IMR-90 (cell line): ENCODE measurements at regions not wholly inside any gene's neighbourhood (a gene's known extent, or its start where the extent isn't known, plus 50 kb on each side); places are given as distances from the start of the nearest gene placed in this dataset.

ENCODE experiments used
- ATAC-seq: fragments of 200-7000 bp; cut with Tn5 transposase; 2 replicates; pipeline ENCODE4 v1.9.1; 2020; ENCODE audit warnings: low read depth, mild to moderate bottlenecking, moderate library complexity
- BruUV-seq: library from RNA; stranded (reverse); fragments of 400-500 nt; replicated peaks from 2 replicates; lab custom pipeline; 2021; lab: Mats Ljungman, UMichigan
- CTCF ChIA-PET: fragments of 300-600 bp; formaldehyde crosslinking; extraction: SDS; loops from one replicate; lab custom pipeline; 2021; ENCODE audit warnings: antibody characterized with exemption; lab: Yijun Ruan, JAX
- POLR2A ChIA-PET: fragments of 300-600 bp; sonication (Branson Sonifier 250); formaldehyde crosslinking; loops from one replicate; lab custom pipeline; 2022; ENCODE audit warnings: antibody characterized with exemption; ENCODE audit not compliant: unreplicated experiment; lab: Charles Lee
- DNase-seq: peaks from one replicate; pipeline ENCODE4 v3.0.0; 2013
- H2AFZ ChIP-seq: replicated peaks from 2 replicates; pipeline ENCODE3; 2013; ENCODE audit warnings: low read length, mild to moderate bottlenecking; ENCODE audit not compliant: poor library complexity
- H2AK5ac ChIP-seq: 2 replicates; pipeline ENCODE4 v1.6.1; 2013; ENCODE audit warnings: low read depth, low read length, inconsistent platforms
- H2AK9ac ChIP-seq: replicated peaks from 2 replicates; pipeline ENCODE3; 2013; ENCODE audit warnings: mild to moderate bottlenecking, low read depth, low read length, moderate library complexity; ENCODE audit not compliant: poor library complexity
- H2BK120ac ChIP-seq: 2 replicates; pipeline ENCODE4 v1.6.1; 2013; ENCODE audit warnings: low read depth, low read length, inconsistent platforms
- H2BK15ac ChIP-seq: 3 replicates; pipeline ENCODE4 v1.6.1; 2013; ENCODE audit warnings: low read depth, low read length, inconsistent platforms
- H2BK20ac ChIP-seq: 2 replicates; pipeline ENCODE4 v1.6.1; 2013; ENCODE audit warnings: low read depth, mild to moderate bottlenecking, inconsistent platforms, low read length, moderate library complexity
- H2BK5ac ChIP-seq: 2 replicates; pipeline ENCODE4 v1.6.1; 2013; ENCODE audit warnings: mild to moderate bottlenecking, low read depth, low read length, inconsistent platforms; ENCODE audit not compliant: poor library complexity, severe bottlenecking
- H3K14ac ChIP-seq: replicated peaks from 2 replicates; pipeline ENCODE4 v1.6.1; 2013; ENCODE audit warnings: low read depth, low read length, inconsistent platforms
- H3K18ac ChIP-seq: 2 replicates; pipeline ENCODE4 v1.6.1; 2013; ENCODE audit warnings: low read depth, low read length, control low read depth
- H3K23ac ChIP-seq: 2 replicates; pipeline ENCODE4 v1.6.1; 2013; ENCODE audit warnings: low read depth, low read length, inconsistent platforms
- H3K27ac ChIP-seq: 2 replicates; pipeline ENCODE4 v1.5.1; 2013; ENCODE audit warnings: mild to moderate bottlenecking, control low read depth, low read length; ENCODE audit not compliant: insufficient read depth
- H3K27me3 ChIP-seq: 2 replicates; pipeline ENCODE4 v1.6.1; 2013; ENCODE audit warnings: low read length; ENCODE audit not compliant: control insufficient read depth, insufficient read depth
- H3K36me3 ChIP-seq: 2 replicates; pipeline ENCODE4 v1.6.1; 2013; ENCODE audit warnings: low read length, mixed read lengths; ENCODE audit not compliant: control insufficient read depth, insufficient read depth
- H3K4ac ChIP-seq: 2 replicates; pipeline ENCODE4 v1.6.1; 2013; ENCODE audit warnings: low read depth, low read length, inconsistent platforms
- H3K4me1 ChIP-seq: 2 replicates; pipeline ENCODE4 v1.6.1; 2013; ENCODE audit warnings: low read length, mixed read lengths; ENCODE audit not compliant: control insufficient read depth, insufficient read depth
- H3K4me2 ChIP-seq: 2 replicates; pipeline ENCODE4 v1.6.1; 2013; ENCODE audit warnings: low read depth, mild to moderate bottlenecking, control low read depth, low read length, moderate library complexity
- H3K4me3 ChIP-seq: 2 replicates; pipeline ENCODE4 v1.5.1; 2013; ENCODE audit warnings: low read depth, mild to moderate bottlenecking, control low read depth, low read length, moderate library complexity; ENCODE audit not compliant: insufficient read depth
- H3K56ac ChIP-seq: 2 replicates; pipeline ENCODE4 v1.6.1; 2013; ENCODE audit warnings: low read length, inconsistent platforms; ENCODE audit not compliant: insufficient read depth; ENCODE audit errors: extremely low read depth
- H3K79me1 ChIP-seq, 2 experiments: 2 replicates each; pipeline ENCODE4 v1.6.1; 2013; ENCODE audit warnings: low read length in 2 of 2, inconsistent platforms in 1 of 2, low read depth in 1 of 2
- H3K9ac ChIP-seq: 2 replicates; pipeline ENCODE4 v1.6.1; 2013; ENCODE audit warnings: low read depth, low read length, control low read depth
- H3K9me1 ChIP-seq: 2 replicates; pipeline ENCODE4 v1.6.1; 2013; ENCODE audit warnings: low read length, inconsistent platforms; ENCODE audit not compliant: insufficient read depth
- H3K9me3 ChIP-seq: 2 replicates; pipeline ENCODE4 v1.6.1; 2013; ENCODE audit warnings: low read length; ENCODE audit not compliant: control insufficient read depth, insufficient read depth
- H4K20me1 ChIP-seq: 2 replicates; pipeline ENCODE4 v1.6.1; 2013; ENCODE audit warnings: low read length, inconsistent platforms; ENCODE audit not compliant: insufficient read depth
- H4K5ac ChIP-seq: 2 replicates; pipeline ENCODE4 v1.6.1; 2013; ENCODE audit warnings: mild to moderate bottlenecking, low read depth, low read length, control low read depth
- H4K8ac ChIP-seq, 2 experiments: 2 replicates each; pipeline ENCODE4 v1.6.1; 2013; ENCODE audit warnings: low read depth in 2 of 2, low read length in 2 of 2, control low read depth in 1 of 2, inconsistent platforms in 1 of 2
- H4K91ac ChIP-seq: 2 replicates; pipeline ENCODE4 v1.6.1; 2013; ENCODE audit warnings: low read depth, low read length, inconsistent platforms; ENCODE audit not compliant: insufficient read depth
- BHLHE40 ChIP-seq: fragments of 150-350 bp; IDR thresholded peaks from 2 replicates; pipeline ENCODE4 v1.6.1; 2016; ENCODE audit warnings: mild to moderate bottlenecking, low read depth, low read length
- CHD1 ChIP-seq: IDR thresholded peaks from 2 replicates; pipeline ENCODE4 v1.6.1; 2012; ENCODE audit warnings: low read depth, low read length, improper control_type of control experiment
- CTCF ChIP-seq: conservative IDR thresholded peaks from 2 replicates; pipeline ENCODE4 v1.5.1; 2012; ENCODE audit warnings: mild to moderate bottlenecking, low read depth, low read length, improper control_type of control experiment
- FOS ChIP-seq: fragments of 150-350 bp; IDR thresholded peaks from 2 replicates; pipeline ENCODE4 v1.6.1; 2016; ENCODE audit warnings: low read depth, low read length
- MAZ ChIP-seq: IDR thresholded peaks from 2 replicates; pipeline ENCODE4 v1.6.1; 2012; ENCODE audit warnings: low read depth, mild to moderate bottlenecking, low read length, improper control_type of control experiment, moderate library complexity, borderline replicate concordance
- MXI1 ChIP-seq: IDR thresholded peaks from 2 replicates; pipeline ENCODE4 v1.6.1; 2012; ENCODE audit warnings: low read depth, mild to moderate bottlenecking, low read length, moderate library complexity, borderline replicate concordance
- NFE2L2 ChIP-seq: fragments of 150-350 bp; IDR thresholded peaks from 2 replicates; pipeline ENCODE4 v1.6.1; 2016; ENCODE audit warnings: low read depth, mild to moderate bottlenecking, low read length
- RCOR1 ChIP-seq: IDR thresholded peaks from 2 replicates; pipeline ENCODE4 v1.6.1; 2012; ENCODE audit warnings: mild to moderate bottlenecking, low read length, improper control_type of control experiment; ENCODE audit not compliant: insufficient replicate concordance
- RFX5 ChIP-seq: IDR thresholded peaks from 2 replicates; pipeline ENCODE4 v1.8.0; 2012; ENCODE audit warnings: low read depth, mild to moderate bottlenecking, low read length, moderate library complexity
- SMC3 ChIP-seq: fragments of 150-350 bp; IDR thresholded peaks from 2 replicates; pipeline ENCODE4 v1.6.1; 2016; ENCODE audit warnings: low read depth, mild to moderate bottlenecking, antibody characterized with exemption, low read length, moderate library complexity
- WGBS, 2 experiments: methylation state at CpG; one replicate each; pipeline versions ENCODE4 v1.1.5 to v1.1.7; 2013; ENCODE audit warnings: missing lambda C conversion rate in 2 of 2; ENCODE audit not compliant: insufficient read length in 1 of 2; ENCODE audit errors: extremely low coverage in 2 of 2; 5-methylcytosine and 5-hydroxymethylcytosine counted together
- dilution Hi-C: fragments of 300-500 bp; cut with HindIII; formaldehyde crosslinking; loops from one replicate; pipeline ENCODE4 v1.14.3; 2018; ENCODE audit warnings: low sequenced_read_pairs; ENCODE audit not compliant: unreplicated experiment
- in situ Hi-C: fragments of 300-500 bp; cut with MboI; formaldehyde crosslinking; loops from 3 replicates; pipeline ENCODE4 v1.14.3; 2019; ENCODE audit warnings: low sequenced_read_pairs, inconsistent platforms, mixed read lengths
- intact Hi-C: fragments of 100-400 bp; cut with micrococcal nuclease; formaldehyde crosslinking; loops from 2 replicates; pipeline ENCODE4 v1.10.0; 2022
- TF ChIP-seq, protein P1 (sequence below): fragments of 150-350 bp; IDR thresholded peaks from 2 replicates; pipeline ENCODE4 v1.6.1; 2016; ENCODE audit warnings: low read depth, mild to moderate bottlenecking, low read length, moderate library complexity, borderline replicate concordance
- TF ChIP-seq, protein P2 (sequence below): fragments of 150-350 bp; IDR thresholded peaks from 2 replicates; pipeline ENCODE4 v1.6.1; 2017; ENCODE audit warnings: mild to moderate bottlenecking, antibody characterized with exemption, low read length, low read depth

GRCh38 chr5:38739705-38740045, 106.1 kb upstream of the OSMR start:
- intact Hi-C loops (no loop called here), dilution Hi-C loops (no loop called here)
- no peaks in the 10 kb centered on the region for H4K20me1 ChIP-seq

More at GRCh38 chr5:38739705-38740045, 106.1 kb upstream of the OSMR start:
- Histone ChIP-seq H4K5ac (no peak overlapping the region), H2BK15ac (no peak overlapping the region), H2BK120ac (no peak overlapping the region), H3K4me1 (no peaks in the 10 kb centered on the region), H3K27ac (no peak overlapping the region), H3K4me3 (no peak overlapping the region), H3K9ac (no peak overlapping the region), H3K4me2 (no peak overlapping the region), H3K56ac (no peak overlapping the region), H3K18ac (no peak overlapping the region), H3K27me3 (no peaks in the 10 kb centered on the region; the same call in 1 of the 2 replicates), H3K23ac (no peak overlapping the region), H2AK9ac (no peak overlapping the region), H4K8ac (no peak overlapping the region), H4K91ac (no peak overlapping the region), H2BK20ac (no peak overlapping the region), H2AK5ac (no peak overlapping the region), H2AFZ (no peak overlapping the region), H3K79me1 (no peaks in the 10 kb centered on the region), H3K14ac (no peak overlapping the region), H3K9me1 (no peaks in the 10 kb centered on the region), H3K36me3 (no peaks in the 10 kb centered on the region), H3K9me3 (peaks cover 10% of the 10 kb centered on the region), H3K4ac (no peak overlapping the region), H2BK5ac (no peak overlapping the region)
- DNase-seq (no peak), ATAC-seq (no peak)
- no TSS peak for BruUV-seq
- CTCF ChIA-PET, result no interaction called here
- no peak for TF ChIP-seq CHD1
- TF ChIP-seq RFX5, result no peak
- TF ChIP-seq, protein P1, sequence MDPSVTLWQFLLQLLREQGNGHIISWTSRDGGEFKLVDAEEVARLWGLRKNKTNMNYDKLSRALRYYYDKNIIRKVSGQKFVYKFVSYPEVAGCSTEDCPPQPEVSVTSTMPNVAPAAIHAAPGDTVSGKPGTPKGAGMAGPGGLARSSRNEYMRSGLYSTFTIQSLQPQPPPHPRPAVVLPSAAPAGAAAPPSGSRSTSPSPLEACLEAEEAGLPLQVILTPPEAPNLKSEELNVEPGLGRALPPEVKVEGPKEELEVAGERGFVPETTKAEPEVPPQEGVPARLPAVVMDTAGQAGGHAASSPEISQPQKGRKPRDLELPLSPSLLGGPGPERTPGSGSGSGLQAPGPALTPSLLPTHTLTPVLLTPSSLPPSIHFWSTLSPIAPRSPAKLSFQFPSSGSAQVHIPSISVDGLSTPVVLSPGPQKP, result no peak
- TF ChIP-seq BHLHE40, result no peak
- no peak for TF ChIP-seq CTCF
- no peak for TF ChIP-seq SMC3
- no peak for TF ChIP-seq MXI1
- no peak for TF ChIP-seq RCOR1
- TF ChIP-seq NFE2L2, result no peak
- TF ChIP-seq, protein P2, sequence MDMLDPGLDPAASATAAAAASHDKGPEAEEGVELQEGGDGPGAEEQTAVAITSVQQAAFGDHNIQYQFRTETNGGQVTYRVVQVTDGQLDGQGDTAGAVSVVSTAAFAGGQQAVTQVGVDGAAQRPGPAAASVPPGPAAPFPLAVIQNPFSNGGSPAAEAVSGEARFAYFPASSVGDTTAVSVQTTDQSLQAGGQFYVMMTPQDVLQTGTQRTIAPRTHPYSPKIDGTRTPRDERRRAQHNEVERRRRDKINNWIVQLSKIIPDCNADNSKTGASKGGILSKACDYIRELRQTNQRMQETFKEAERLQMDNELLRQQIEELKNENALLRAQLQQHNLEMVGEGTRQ, result no peak
- TF ChIP-seq MAZ, result no peak
- TF ChIP-seq FOS, result no peak
- WGBS, 2 experiments, result no CpG with 5 or more reads among the region's 1 CpG
- POLR2A ChIA-PET, result no interaction called here
- in situ Hi-C loops, result no loop called here
